Ishikawa (cell line): ENCODE measurements at regions not wholly inside any gene's neighbourhood (a gene's known extent, or its start where the extent isn't known, plus 50 kb on each side); places are given as distances from the start of the nearest gene placed in this dataset.

ENCODE experiments used
- CEBPB ChIP-seq: IDR thresholded peaks from 2 replicates; pipeline ENCODE4 v1.6.1; 2012
- CREB1 ChIP-seq: IDR thresholded peaks from 2 replicates; pipeline ENCODE4 v1.6.1; 2012; ENCODE audit warnings: low read depth
- EGR1 ChIP-seq: IDR thresholded peaks from 2 replicates; pipeline ENCODE4 v1.6.1; 2012
- EP300 ChIP-seq: IDR thresholded peaks from 2 replicates; pipeline ENCODE4 v1.6.1; 2012; ENCODE audit warnings: borderline replicate concordance
- FOXM1 ChIP-seq: IDR thresholded peaks from 2 replicates; pipeline ENCODE4 v1.6.1; 2012; ENCODE audit warnings: low read depth, borderline replicate concordance
- MAX ChIP-seq: IDR thresholded peaks from 2 replicates; pipeline ENCODE4 v1.6.1; 2012
- NFIC ChIP-seq: IDR thresholded peaks from 2 replicates; pipeline ENCODE4 v1.6.1; 2012
- RAD21 ChIP-seq: IDR thresholded peaks from 2 replicates; pipeline ENCODE4 v1.6.1; 2012; ENCODE audit warnings: low read depth
- REST ChIP-seq: IDR thresholded peaks from 2 replicates; pipeline ENCODE4 v1.6.1; 2012; ENCODE audit warnings: low read depth, mild to moderate bottlenecking
- TAF1 ChIP-seq: IDR thresholded peaks from 2 replicates; pipeline ENCODE4 v1.6.1; 2012; ENCODE audit warnings: low read depth, mild to moderate bottlenecking
- TCF12 ChIP-seq: IDR thresholded peaks from 2 replicates; pipeline ENCODE4 v1.6.1; 2012; ENCODE audit warnings: low read depth
- TEAD4 ChIP-seq: IDR thresholded peaks from 2 replicates; pipeline ENCODE4 v1.6.1; 2012

- TF ChIP-seq FOXM1 (no peak), CEBPB (no peak), MAX (no peak), REST (no peak), EP300 (no peak), TCF12 (no peak), TAF1 (no peak), NFIC (no peak), TEAD4 (no peak), RAD21 (no peak), CREB1 (no peak), EGR1 (no peak)
These were observed 393.5 kb downstream of the TRIML1 start for GRCh38 chr4:188532751-188533150.
